Mesothelial cell of epicardium (in vitro differentiated cells): ENCODE measurements at regions not wholly inside any gene's neighbourhood (a gene's known extent, or its start where the extent isn't known, plus 50 kb on each side); places are given as distances from the start of the nearest gene placed in this dataset.

Experiments used
- DNase-seq, 2 experiments: peaks; one replicate each; pipeline ENCODE4 v3.0.0; 2021; ENCODE audit warnings: low spot score in 2 of 2; ENCODE audit not compliant: unreplicated experiment in 2 of 2
- H3K27ac Mint-ChIP-seq: 2 replicates; pipeline ENCODE4 v1.8.0; 2021; ENCODE audit warnings: mixed read lengths
- H3K27me3 Mint-ChIP-seq: 2 replicates; pipeline ENCODE4 v1.8.0; 2021; ENCODE audit warnings: low read depth, mixed read lengths
- H3K36me3 Mint-ChIP-seq: 2 replicates; pipeline ENCODE4 v1.8.0; 2021; ENCODE audit warnings: mixed read lengths
- H3K4me1 Mint-ChIP-seq: 2 replicates; pipeline ENCODE4 v1.8.0; 2021; ENCODE audit warnings: mixed read lengths
- H3K4me3 Mint-ChIP-seq: 2 replicates; pipeline ENCODE4 v1.8.0; 2021; ENCODE audit warnings: mild to moderate bottlenecking, moderate library complexity, mixed read lengths
- H3K9me3 Mint-ChIP-seq: 2 replicates; pipeline ENCODE4 v1.8.0; 2021; ENCODE audit warnings: mixed read lengths
- CTCF ChIP-seq: fragments of 200-600 bp; sonication (generic); IDR thresholded peaks from one replicate; pipeline ENCODE4 v1.5.0; 2021; ENCODE audit warnings: antibody characterized with exemption; ENCODE audit not compliant: unreplicated experiment

GRCh38 chr5:117793963-117794362, 1194.4 kb downstream of the DTWD2 start:
- no peak overlapping the region for H3K27ac Mint-ChIP-seq
- TF ChIP-seq CTCF: no peak
- no peak for DNase-seq
- peaks cover 6% of the 10 kb centered on the region for H3K4me1 Mint-ChIP-seq
- H3K9me3 Mint-ChIP-seq: no peaks in the 10 kb centered on the region
- H3K36me3 Mint-ChIP-seq: no peaks in the 10 kb centered on the region
- H3K4me3 Mint-ChIP-seq: no peak overlapping the region
- H3K27me3 Mint-ChIP-seq: no peaks in the 10 kb centered on the region

GRCh38 chr5:117792476-117792875, 1195.9 kb downstream of the DTWD2 start:
- no peak for DNase-seq
- no peaks in the 10 kb centered on the region for H3K36me3 Mint-ChIP-seq
- no peak overlapping the region for H3K27ac Mint-ChIP-seq
- no peaks in the 10 kb centered on the region for H3K27me3 Mint-ChIP-seq
- no peak for TF ChIP-seq CTCF
- H3K4me1 Mint-ChIP-seq: peaks cover 6% of the 10 kb centered on the region
- H3K4me3 Mint-ChIP-seq: no peak overlapping the region
- no peaks in the 10 kb centered on the region for H3K9me3 Mint-ChIP-seq

GRCh38 chr5:117788596-117788995, 1199.8 kb downstream of the DTWD2 start:
- Mint-ChIP-seq H3K9me3 (no peaks in the 10 kb centered on the region), H3K27ac (no peak overlapping the region), H3K27me3 (no peaks in the 10 kb centered on the region), H3K4me1 (peaks cover 7% of the 10 kb centered on the region), H3K4me3 (no peak overlapping the region), H3K36me3 (no peaks in the 10 kb centered on the region)
- no peak for TF ChIP-seq CTCF
- no peak for DNase-seq

DNA sequence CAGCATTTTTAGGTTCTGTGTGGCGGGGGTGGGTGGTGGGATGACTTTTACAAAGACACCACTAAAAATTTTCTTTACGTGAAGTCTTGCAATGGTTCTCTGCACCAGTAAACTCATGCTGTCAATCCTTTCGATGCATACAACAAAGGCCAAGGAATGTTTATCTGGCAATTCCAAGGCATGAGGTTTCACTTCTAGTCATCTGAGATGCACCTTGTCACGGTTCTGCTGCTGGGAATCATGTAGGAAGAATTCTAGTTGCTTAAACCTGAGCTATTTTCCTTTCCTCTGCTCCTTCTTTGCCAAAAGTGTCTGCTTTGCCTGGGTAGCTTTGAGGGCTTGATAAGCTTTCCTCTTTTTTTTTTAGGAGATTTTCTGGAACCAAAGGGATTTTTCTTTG, 1204.5 kb upstream of the SEMA6A start:
- H3K27me3 Mint-ChIP-seq: no peaks in the 10 kb centered on the region
- H3K4me3 Mint-ChIP-seq: no peak overlapping the region
- peaks cover 5% of the 10 kb centered on the region for H3K4me1 Mint-ChIP-seq
- peaks cover 4% of the 10 kb centered on the region for H3K36me3 Mint-ChIP-seq
- no peak for DNase-seq
- no peak overlapping the region for H3K27ac Mint-ChIP-seq
- peaks cover 18% of the 10 kb centered on the region for H3K9me3 Mint-ChIP-seq
- TF ChIP-seq CTCF: no peak

DNA sequence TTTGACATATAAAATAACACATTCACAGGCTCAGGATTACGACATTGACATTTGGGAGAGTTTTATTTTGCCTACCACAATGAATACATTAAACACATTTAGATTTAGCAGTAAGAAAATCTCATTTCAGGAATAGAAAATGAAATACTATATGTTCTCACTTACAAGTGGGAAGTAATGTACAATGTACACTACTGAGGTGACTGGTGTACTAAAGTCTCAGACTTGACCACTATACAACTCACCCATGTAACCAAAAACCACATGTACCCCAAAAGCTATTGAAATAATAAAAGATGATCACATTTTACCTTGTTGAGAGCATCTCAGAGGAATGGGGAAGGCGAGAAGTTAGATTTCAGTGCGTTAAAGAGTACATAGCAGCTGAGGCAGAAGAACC, 1202.4 kb upstream of the SEMA6A start:
- no peak overlapping the region for H3K27ac Mint-ChIP-seq
- no peaks in the 10 kb centered on the region for H3K27me3 Mint-ChIP-seq

More for the DNA sequence above, 1202.4 kb upstream of the SEMA6A start:
- H3K4me3 Mint-ChIP-seq: no peak overlapping the region
- no peak for TF ChIP-seq CTCF
- peaks cover 30% of the 10 kb centered on the region for H3K9me3 Mint-ChIP-seq
- peaks cover 7% of the 10 kb centered on the region for H3K36me3 Mint-ChIP-seq
- no peaks in the 10 kb centered on the region for H3K4me1 Mint-ChIP-seq
- DNase-seq: no peak
